IPS-NIHi11 (cell line): ENCODE measurements at regions not wholly inside any gene's neighbourhood (a gene's known extent, or its start where the extent isn't known, plus 50 kb on each side); places are given as distances from the start of the nearest gene placed in this dataset.
"Not testable (repeated sequence)": the region's sequence is repeated elsewhere in the genome, so short reads cannot be mapped to it uniquely, and the experiment has no call there.

Experiments used
- DNase-seq: peaks from one replicate; pipeline ENCODE4 v3.0.0; 2012; ENCODE audit warnings: mixed read lengths, low spot score

DNA sequence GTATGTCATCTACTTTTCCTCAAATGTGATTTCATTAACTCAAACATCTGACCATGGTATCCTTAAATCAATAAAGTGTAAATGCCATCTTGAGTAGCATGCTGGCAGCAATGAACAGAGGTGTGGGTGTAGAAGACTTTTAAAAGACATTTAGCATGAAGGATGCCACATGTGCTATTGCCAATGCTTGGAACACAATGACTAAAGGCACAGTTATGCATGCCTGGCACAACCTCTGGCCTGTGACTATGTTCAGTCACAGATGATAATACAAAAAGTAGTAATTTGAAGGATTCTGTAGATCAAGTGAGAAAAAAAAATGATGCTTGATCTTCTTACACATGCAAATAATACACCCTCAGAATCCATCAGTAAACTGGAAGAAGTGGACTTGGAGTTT is 938.9 kb upstream of the ADGRL4 start:
- no peak for DNase-seq

- DNase-seq = no peak
These were observed 922.8 kb upstream of the ADGRL4 start for GRCh38 chr1:79929356-79929755.

GRCh38 chr1:79928901-79929300 is 922.4 kb upstream of the ADGRL4 start:
- no peak for DNase-seq

GRCh38 chr1:79920960-79921669 is 914.6 kb upstream of the ADGRL4 start:
- DNase-seq = no peak

DNA sequence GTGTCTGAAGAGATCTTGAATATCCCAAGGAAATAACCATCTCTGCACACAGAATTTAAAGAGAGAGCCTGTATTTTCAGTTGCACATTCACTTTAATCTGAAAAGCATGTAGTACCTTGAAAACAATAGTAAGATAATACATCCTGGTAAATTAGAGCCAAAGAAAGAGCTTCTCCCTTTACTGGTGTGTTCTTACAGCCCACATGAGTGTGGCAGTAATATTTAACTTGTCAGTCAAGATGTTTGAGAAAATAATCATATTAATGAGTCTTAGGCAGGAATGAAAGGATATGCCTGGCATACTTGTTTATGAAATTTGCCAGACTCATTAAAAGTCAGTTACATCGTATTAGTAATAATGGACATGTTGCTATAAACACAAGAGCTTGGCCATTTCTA is 908.4 kb upstream of the ADGRL4 start:
- no peak for DNase-seq

DNA sequence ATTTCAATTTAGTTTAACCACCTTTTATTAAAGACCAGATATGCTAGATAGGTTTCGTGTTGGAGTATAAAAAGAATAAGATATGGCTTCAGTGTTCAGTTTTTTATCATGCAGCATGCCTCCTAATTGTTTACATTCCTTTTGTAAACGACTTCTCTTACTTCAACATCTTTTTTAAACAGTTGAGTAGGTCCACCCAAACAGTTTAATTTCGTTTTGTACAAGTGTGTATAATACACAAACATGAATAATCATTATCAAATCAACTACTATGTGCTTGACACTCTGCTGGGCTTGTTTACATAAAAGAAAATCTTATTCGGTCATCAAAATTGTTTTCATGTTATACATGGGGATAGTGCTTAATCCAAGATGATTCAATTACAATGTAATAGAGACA is 906.3 kb upstream of the ADGRL4 start:
- DNase-seq = no peak

GRCh38 chr1:79903321-79903720 is 896.8 kb upstream of the ADGRL4 start:
- no peak for DNase-seq

GRCh38 chr1:79902418-79902817 is 895.9 kb upstream of the ADGRL4 start:
- DNase-seq = no peak

DNA sequence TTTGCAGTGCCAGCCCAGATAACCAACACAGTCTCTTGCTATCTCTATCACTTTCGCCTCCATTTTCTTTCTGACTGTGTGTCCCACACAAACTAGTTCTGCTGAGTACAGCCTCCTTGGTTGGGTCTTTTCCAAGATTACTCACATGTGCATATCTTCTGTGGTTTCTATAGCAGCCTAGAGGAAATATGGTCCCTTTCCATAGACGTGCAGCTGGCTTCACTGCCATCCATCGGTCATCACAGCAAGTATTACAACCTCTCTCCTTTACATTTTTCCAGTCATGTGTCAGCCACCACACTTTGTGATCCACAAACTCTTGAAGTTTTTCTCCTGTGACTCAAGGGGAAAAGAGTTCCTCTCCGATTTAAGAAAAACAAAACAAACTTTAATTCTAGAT is 893.4 kb upstream of the ADGRL4 start:
- DNase-seq = no peak

GRCh38 chr1:79896140-79896539 is 889.6 kb upstream of the ADGRL4 start:
- no peak for DNase-seq

DNA sequence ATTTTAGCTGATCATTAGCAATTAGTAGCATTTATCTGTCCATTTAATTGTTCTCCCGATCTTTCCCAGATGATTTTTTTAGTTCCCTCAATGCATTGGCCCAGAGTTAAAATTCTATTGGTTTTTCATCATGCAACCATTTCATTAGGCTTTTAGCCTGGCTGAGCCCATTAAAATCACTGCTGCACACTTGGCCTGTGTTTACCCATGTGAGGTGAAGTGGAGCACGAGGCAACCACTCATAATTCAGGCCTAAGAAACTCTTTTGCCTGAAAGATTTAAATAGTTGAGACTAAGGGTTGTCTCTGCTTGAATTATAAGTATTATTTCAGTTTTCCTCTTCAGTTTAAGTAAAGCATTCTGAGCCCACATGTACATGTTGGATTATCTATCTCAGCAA is 889.0 kb upstream of the ADGRL4 start:
- no peak for DNase-seq

GRCh38 chr1:79894129-79894528 is 887.6 kb upstream of the ADGRL4 start:
- not testable (repeated sequence) for DNase-seq

- no peak for DNase-seq
These were observed 880.5 kb upstream of the ADGRL4 start for GRCh38 chr1:79887059-79887458.

DNA sequence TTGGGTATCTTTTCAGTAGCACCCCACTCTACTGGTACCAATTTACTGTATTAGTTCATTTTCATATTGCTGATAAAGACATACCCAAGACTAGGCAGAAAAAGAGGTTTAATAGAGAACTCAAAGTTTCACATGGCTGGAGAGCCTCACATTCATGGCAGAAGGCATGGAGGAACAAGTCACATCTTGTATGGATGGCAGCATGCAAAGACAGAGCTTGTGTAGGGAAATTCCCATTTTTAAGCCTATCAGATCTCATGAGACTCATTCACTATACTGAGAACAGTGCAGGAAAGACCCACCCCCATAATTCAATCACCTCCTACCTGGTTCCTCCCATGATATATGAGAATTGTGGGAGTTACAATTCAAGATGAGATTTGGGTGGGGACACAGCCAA is 878.6 kb upstream of the ADGRL4 start:
- no peak for DNase-seq

GRCh38 chr1:79877086-79877485 is 870.6 kb upstream of the ADGRL4 start:
- DNase-seq = no peak

DNA sequence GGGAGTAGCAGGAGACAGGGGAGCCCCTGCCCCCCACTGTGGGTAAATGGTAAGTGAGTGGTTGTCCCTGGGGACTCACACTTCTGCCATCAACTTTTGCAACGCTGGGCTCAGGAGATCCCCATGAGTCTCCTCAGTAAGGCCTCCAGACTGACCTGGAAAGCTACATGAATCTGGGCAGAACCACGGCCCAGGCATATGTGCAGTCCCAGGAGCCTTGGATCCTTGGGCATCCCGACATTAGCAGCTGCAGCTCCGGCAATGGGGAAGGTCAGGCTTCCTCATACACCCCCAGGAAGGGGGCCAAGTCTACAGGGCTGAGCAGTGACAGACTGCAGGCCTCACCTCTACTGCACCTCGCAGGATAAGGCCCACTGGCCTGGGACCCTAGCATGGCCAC is 868.7 kb upstream of the ADGRL4 start:
- no peak for DNase-seq

- DNase-seq = no peak
These were observed 867.8 kb upstream of the ADGRL4 start for GRCh38 chr1:79874289-79874688.

DNA sequence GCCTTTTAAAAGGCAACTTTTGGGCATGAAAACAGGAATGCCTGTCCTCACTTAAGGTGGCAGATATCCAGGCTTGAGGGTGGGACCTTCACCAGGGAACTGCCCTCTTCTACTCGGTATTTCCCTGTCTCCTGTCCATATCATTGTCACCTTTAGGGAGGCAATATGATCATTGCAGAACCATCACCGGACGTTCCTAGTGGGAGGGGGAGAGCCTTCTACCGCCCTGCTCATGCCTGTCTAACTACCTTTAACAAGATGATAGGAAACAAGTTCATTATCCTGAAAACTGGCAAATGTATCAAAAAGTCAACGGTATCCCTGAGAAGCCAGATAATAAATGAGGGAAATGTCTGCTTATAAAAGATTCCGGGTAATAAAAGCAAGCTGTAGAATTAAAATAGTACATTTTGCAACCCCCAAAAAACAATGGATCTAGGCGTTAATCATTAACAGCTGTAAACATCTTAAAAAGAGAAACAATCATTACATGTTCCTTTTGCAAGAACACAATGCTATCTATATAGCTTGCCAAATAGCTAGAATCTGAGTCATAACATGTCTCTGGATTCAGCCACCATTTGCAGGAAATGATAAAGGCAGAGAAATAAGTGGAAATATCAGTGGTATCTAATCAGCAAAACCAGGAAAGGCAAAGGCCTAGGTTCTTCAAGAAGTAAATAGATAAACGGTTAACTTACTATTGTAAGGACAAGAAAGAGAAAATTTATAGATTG is 852.9 kb upstream of the ADGRL4 start:
- no peak for DNase-seq

DNA sequence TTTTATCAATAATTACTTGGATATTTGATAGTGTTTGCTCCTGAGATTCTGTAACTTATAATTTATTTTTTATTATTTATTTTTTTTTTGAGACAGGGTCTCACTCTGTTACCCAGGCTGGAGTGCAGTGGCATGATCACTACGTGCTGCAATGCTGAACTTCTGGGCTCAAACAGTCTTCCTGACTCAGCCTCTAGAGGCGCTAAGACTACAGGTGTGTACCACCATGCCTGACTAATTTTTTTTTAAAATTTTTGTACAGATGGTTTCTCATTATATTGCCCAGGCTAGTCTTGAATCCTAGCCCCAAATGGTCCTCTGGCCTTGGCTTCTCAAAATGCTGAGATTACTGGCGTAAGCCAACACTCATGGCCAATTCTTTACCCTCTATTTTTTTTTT is 845.5 kb upstream of the ADGRL4 start:
- DNase-seq = no peak

- no peak for DNase-seq
These were observed 842.9 kb upstream of the ADGRL4 start for GRCh38 chr1:79849388-79849787.

DNA sequence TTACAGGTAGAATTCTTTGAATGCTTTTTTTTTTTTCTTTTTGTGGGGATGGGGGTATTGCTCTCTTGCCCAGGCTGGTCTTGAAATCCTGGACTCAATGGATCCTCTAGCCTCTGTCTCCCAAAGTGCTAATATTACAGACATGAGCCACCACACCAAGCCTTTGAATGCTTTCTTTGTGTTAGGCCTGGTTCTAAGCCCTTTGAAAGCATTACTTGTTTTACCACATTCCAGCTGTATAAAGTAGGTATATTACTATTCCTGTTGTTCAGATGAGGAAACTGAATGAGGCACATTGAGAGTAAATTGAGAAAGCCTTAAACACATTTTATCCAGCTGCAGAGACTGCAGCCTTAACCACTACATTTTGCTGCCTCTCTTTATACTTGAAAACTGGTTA is 841.8 kb upstream of the ADGRL4 start:
- DNase-seq = no peak

DNA sequence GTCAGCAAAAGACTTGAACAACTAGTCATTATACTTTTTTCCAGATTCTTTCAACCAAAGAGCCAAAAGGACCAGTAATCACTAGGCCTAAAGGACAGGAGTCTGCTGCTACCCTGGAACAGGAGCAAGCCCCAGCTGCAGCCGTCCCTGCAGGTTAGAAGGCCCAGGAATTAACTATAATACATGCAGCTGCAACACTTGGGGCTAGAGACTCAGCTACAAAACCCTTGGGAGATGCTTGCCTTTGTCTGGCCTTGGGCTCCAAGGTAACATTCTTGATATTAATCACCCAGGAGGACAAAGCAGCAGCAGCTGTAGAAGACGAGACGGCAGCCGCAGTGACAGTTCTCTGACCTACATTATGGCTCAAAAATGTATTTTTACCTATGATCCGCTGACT is 841.2 kb upstream of the ADGRL4 start:
- no peak for DNase-seq

DNA sequence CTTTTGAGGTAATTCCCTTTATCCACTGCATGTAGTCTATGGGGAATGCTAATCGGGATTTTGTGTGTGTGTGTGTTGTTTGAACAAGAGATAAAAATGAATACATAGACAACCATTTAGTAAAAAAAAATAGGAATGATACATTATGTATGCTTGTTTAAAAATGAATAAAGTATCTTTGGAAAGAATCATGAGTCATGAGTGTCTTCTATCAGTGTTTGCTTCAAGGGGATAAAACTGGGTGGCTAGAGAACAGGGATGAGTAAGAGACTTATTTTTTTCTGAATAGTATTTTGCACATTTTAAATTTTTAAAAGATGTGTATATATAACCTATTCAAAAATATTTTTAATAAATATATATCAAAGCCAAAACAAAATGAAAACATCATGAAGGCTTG is 839.4 kb upstream of the ADGRL4 start:
- no peak for DNase-seq

- DNase-seq = no peak
These were observed 836.3 kb upstream of the ADGRL4 start for GRCh38 chr1:79842811-79843210.
